ENCODE measurements at regions not wholly inside any gene's neighbourhood (a gene's known extent, or its start where the extent isn't known, plus 50 kb on each side); places are given as distances from the start of the nearest gene placed in this dataset.

- Histone ChIP-seq H3K4me3 (no peak overlapping the region), H3K27ac (no peak overlapping the region)
- no peak for DNase-seq (ENCODE audit: low spot score)
- TF ChIP-seq CTCF (IDR thresholded peaks at IDR 0.05) = no peak
Observed at GRCh38 chr2:12073217-12073852, 326.9 kb downstream of the LPIN1 start.

GRCh38 chr2:12074126-12074844 is 327.9 kb downstream of the LPIN1 start:
- Histone ChIP-seq H3K27ac (no peak overlapping the region), H3K4me3 (no peak overlapping the region)
- no peak for DNase-seq (ENCODE audit: low spot score)

GRCh38 chr2:12074845-12075217 is 328.4 kb downstream of the LPIN1 start:
- H3K4me3 ChIP-seq = no peak overlapping the region
- TF ChIP-seq CTCF (IDR thresholded peaks at IDR 0.05) = no peak
- H3K27ac ChIP-seq = no peak overlapping the region
- no peak for DNase-seq (ENCODE audit: low spot score)

More at GRCh38 chr2:12074126-12074844, 327.9 kb downstream of the LPIN1 start:
- TF ChIP-seq CTCF (IDR thresholded peaks at IDR 0.05) = no peak

GRCh38 chr2:12075603-12076002 is 329.2 kb downstream of the LPIN1 start:
- Histone ChIP-seq H3K4me3 (no peak overlapping the region), H3K27ac (no peak overlapping the region)
- no peak for DNase-seq (ENCODE audit: low spot score)
- TF ChIP-seq CTCF (IDR thresholded peaks at IDR 0.05) = no peak

GRCh38 chr2:12076810-12077209 is 330.4 kb downstream of the LPIN1 start:
- H3K4me3 ChIP-seq = no peak overlapping the region
- DNase-seq (ENCODE audit: low spot score) = no peak
- TF ChIP-seq CTCF (IDR thresholded peaks at IDR 0.05) = no peak
- no peak overlapping the region for H3K27ac ChIP-seq

GRCh38 chr2:12080360-12080759 is 333.9 kb downstream of the LPIN1 start:
- DNase-seq (ENCODE audit: low spot score) = no peak

More at GRCh38 chr2:12080360-12080759, 333.9 kb downstream of the LPIN1 start:
- no peak overlapping the region for H3K27ac ChIP-seq
- no peak for TF ChIP-seq CTCF (IDR thresholded peaks at IDR 0.05)
- H3K4me3 ChIP-seq = no peak overlapping the region

Data from coronary artery (tissue), 2 donors.